ENCODE measurements at regions not wholly inside any gene's neighbourhood (a gene's known extent, or its start where the extent isn't known, plus 50 kb on each side); places are given as distances from the start of the nearest gene placed in this dataset.

- Histone ChIP-seq H3K36me3 (no peaks in the 10 kb centered on the region), H3K27ac (no peak overlapping the region), H3K27me3 (replicated peaks; ENCODE audit: insufficient read depth) (no peaks in the 10 kb centered on the region), H3K4me1 (ENCODE audit: control insufficient read depth in 1 of 2, low read depth in 2 of 2) (peaks cover 4 to 7% of the 10 kb centered on the region in 2 donors), H3K4me3 (no peak overlapping the region), H3K9me3 (peaks cover 10% of the 10 kb centered on the region)
- DNase-seq (ENCODE audit: low spot score) = no peak
- TF ChIP-seq CTCF (IDR thresholded peaks at IDR 0.05) = no peak
- no peak for ATAC-seq (ENCODE audit: insufficient number of reproducible peaks, low FRiP score, low read depth)
Observed at GRCh38 chr2:8212239-8212638, 469.6 kb upstream of the ID2 start.

- peaks cover 4% of the 10 kb centered on the region for H3K9me3 ChIP-seq
Observed at GRCh38 chr2:8214036-8214615, 467.7 kb upstream of the ID2 start.

GRCh38 chr2:8215159-8215863 lies 466.5 kb upstream of the ID2 start:
- no peak for DNase-seq (ENCODE audit: low spot score)
- TF ChIP-seq CTCF (IDR thresholded peaks at IDR 0.05) = no peak

More at GRCh38 chr2:8214036-8214615, 467.7 kb upstream of the ID2 start:
- no peak for ATAC-seq (ENCODE audit: insufficient number of reproducible peaks, low FRiP score, low read depth)
- no peak overlapping the region for H3K27ac ChIP-seq
- no peak for TF ChIP-seq CTCF (IDR thresholded peaks at IDR 0.05)
- no peaks in the 10 kb centered on the region for H3K27me3 ChIP-seq (replicated peaks; ENCODE audit: insufficient read depth)
- no peak overlapping the region for H3K4me3 ChIP-seq
- H3K36me3 ChIP-seq = no peaks in the 10 kb centered on the region
- no peak for DNase-seq (ENCODE audit: low spot score)
- peaks cover 7 to 11% of the 10 kb centered on the region in 2 donors for H3K4me1 ChIP-seq (ENCODE audit: control insufficient read depth in 1 of 2, low read depth in 2 of 2)

GRCh38 chr2:8215982-8216381 lies 465.9 kb upstream of the ID2 start:
- Histone ChIP-seq H3K27ac (no peak overlapping the region), H3K27me3 (replicated peaks; ENCODE audit: insufficient read depth) (no peaks in the 10 kb centered on the region), H3K9me3 (no peaks in the 10 kb centered on the region), H3K36me3 (no peaks in the 10 kb centered on the region), H3K4me1 (ENCODE audit: control insufficient read depth in 1 of 2, low read depth in 2 of 2) (peaks cover 11 to 28% of the 10 kb centered on the region in 2 donors), H3K4me3 (no peak overlapping the region)
- TF ChIP-seq CTCF (IDR thresholded peaks at IDR 0.05) = no peak
- DNase-seq (ENCODE audit: low spot score) (no peak), ATAC-seq (ENCODE audit: insufficient number of reproducible peaks, low FRiP score, low read depth) (no peak)

More at GRCh38 chr2:8215159-8215863, 466.5 kb upstream of the ID2 start:
- Histone ChIP-seq H3K27me3 (replicated peaks; ENCODE audit: insufficient read depth) (no peaks in the 10 kb centered on the region), H3K4me3 (no peak overlapping the region), H3K9me3 (no peaks in the 10 kb centered on the region), H3K36me3 (no peaks in the 10 kb centered on the region), H3K4me1 (ENCODE audit: control insufficient read depth in 1 of 2, low read depth in 2 of 2) (peaks cover 7 to 21% of the 10 kb centered on the region in 2 donors), H3K27ac (no peak overlapping the region)
- no peak for ATAC-seq (ENCODE audit: insufficient number of reproducible peaks, low FRiP score, low read depth)

- DNase-seq (ENCODE audit: low spot score) (no peak), ATAC-seq (ENCODE audit: insufficient number of reproducible peaks, low FRiP score, low read depth) (no peak)
- H3K36me3 ChIP-seq = no peaks in the 10 kb centered on the region
- H3K4me1 ChIP-seq (ENCODE audit: control insufficient read depth in 1 of 2, low read depth in 2 of 2) = peaks cover 11 to 32% of the 10 kb centered on the region in 2 donors
- TF ChIP-seq CTCF (IDR thresholded peaks at IDR 0.05) = no peak
- H3K9me3 ChIP-seq = no peaks in the 10 kb centered on the region
- H3K27me3 ChIP-seq (replicated peaks; ENCODE audit: insufficient read depth) = no peaks in the 10 kb centered on the region
- no peak overlapping the region for H3K27ac ChIP-seq
- H3K4me3 ChIP-seq = no peak overlapping the region
Observed at GRCh38 chr2:8216397-8216796, 465.5 kb upstream of the ID2 start.

Data from thoracic aorta (tissue), 2 donors.